Keratinocyte (primary cell): ENCODE measurements at regions not wholly inside any gene's neighbourhood (a gene's known extent, or its start where the extent isn't known, plus 50 kb on each side); places are given as distances from the start of the nearest gene placed in this dataset.

Experiments
- DNase-seq: peaks from one replicate; pipeline ENCODE4 v3.0.0-alpha.2; 2011; ENCODE audit warnings: low read depth, missing footprints, low spot score
- FAIRE-seq: peaks from 2 replicates; lab custom pipeline; 2011; peaks lifted over from hg19 to GRCh38; lab: Jason Lieb, UNC
- H2AFZ ChIP-seq: 2 replicates; pipeline ENCODE4 v1.6.0; 2012; ENCODE audit warnings: low read length, control low read depth, inconsistent platforms; ENCODE audit not compliant: control insufficient read depth
- H3K27ac ChIP-seq: 2 replicates; pipeline ENCODE4 v1.5.1; 2011; ENCODE audit warnings: low read length; ENCODE audit not compliant: control insufficient read depth, insufficient read depth
- H3K27me3 ChIP-seq: 3 replicates; pipeline ENCODE4 v1.6.0; 2011; ENCODE audit warnings: low read length; ENCODE audit not compliant: control insufficient read depth, insufficient read depth; ENCODE audit errors: extremely low read depth
- H3K36me3 ChIP-seq, 2 experiments: 2 replicates in 1 of 2; 3 replicates in 1 of 2; pipeline ENCODE4 v1.5.1; 2011; ENCODE audit warnings: low read length in 2 of 2, mild to moderate bottlenecking in 1 of 2; ENCODE audit not compliant: control insufficient read depth in 2 of 2, insufficient read depth in 2 of 2; ENCODE audit errors: extremely low read depth in 1 of 2
- H3K4me1 ChIP-seq: 3 replicates; pipeline ENCODE4 v1.5.1; 2011; ENCODE audit warnings: low read length; ENCODE audit not compliant: control insufficient read depth, insufficient read depth; ENCODE audit errors: extremely low read depth
- H3K4me2 ChIP-seq: 3 replicates; pipeline ENCODE4 v1.6.0; 2011; ENCODE audit warnings: low read depth, low read length; ENCODE audit not compliant: control insufficient read depth, insufficient read depth; ENCODE audit errors: extremely low read depth
- H3K4me3 ChIP-seq, 3 experiments: fragments of 200-600 bp in 1 of 3; sonication (generic) in 1 of 3; 2 replicates in 2 of 3; 3 replicates in 1 of 3; pipeline ENCODE4 v1.5.1; 2011 to 2016; ENCODE audit warnings: low read length in 3 of 3, mild to moderate bottlenecking in 3 of 3, control low read depth in 2 of 3, inconsistent platforms in 1 of 3, low read depth in 1 of 3, mixed read lengths in 1 of 3, mixed run types in 1 of 3, moderate library complexity in 1 of 3; ENCODE audit not compliant: control insufficient read depth in 2 of 3, insufficient read depth in 2 of 3; ENCODE audit errors: extremely low read depth in 1 of 3
- H3K79me2 ChIP-seq: 2 replicates; pipeline ENCODE4 v1.6.0; 2012; ENCODE audit warnings: low read length; ENCODE audit not compliant: control insufficient read depth, insufficient read depth
- H3K9ac ChIP-seq: 3 replicates; pipeline ENCODE4 v1.6.0; 2011; ENCODE audit warnings: low read length; ENCODE audit not compliant: control insufficient read depth, insufficient read depth; ENCODE audit errors: extremely low read depth
- H3K9me1 ChIP-seq: 3 replicates; pipeline ENCODE4 v1.6.0; 2011; ENCODE audit warnings: low read length; ENCODE audit not compliant: control insufficient read depth, insufficient read depth; ENCODE audit errors: extremely low read depth
- H3K9me3 ChIP-seq: 2 replicates; pipeline ENCODE4 v1.5.1; 2012; ENCODE audit warnings: low read depth, low read length; ENCODE audit not compliant: control insufficient read depth
- H4K20me1 ChIP-seq: 3 replicates; pipeline ENCODE4 v1.6.0; 2011; ENCODE audit warnings: low read length; ENCODE audit not compliant: control insufficient read depth, insufficient read depth; ENCODE audit errors: extremely low read depth
- CTCF ChIP-seq, 3 experiments: IDR thresholded peaks in 1 of 3; conservative IDR thresholded peaks in 1 of 3; optimal IDR thresholded peaks in 1 of 3; 2 replicates in 2 of 3; 3 replicates in 1 of 3; pipeline versions ENCODE3 to v1.5.1; 2011; ENCODE audit warnings: low read length in 3 of 3, mild to moderate bottlenecking in 3 of 3, moderate library complexity in 2 of 3, control low read depth in 1 of 3, inconsistent platforms in 1 of 3; ENCODE audit not compliant: insufficient read depth in 2 of 3; ENCODE audit errors: extremely low read depth in 1 of 3
- EZH2 ChIP-seq: IDR thresholded peaks from one replicate; pipeline ENCODE4 v1.6.1; 2012; ENCODE audit warnings: inconsistent platforms, mild to moderate bottlenecking, low read length, moderate library complexity
- dilution Hi-C: fragments of 300-500 bp; cut with MboI; formaldehyde crosslinking; loops from one replicate; pipeline ENCODE4 v1.7.0; 2020; ENCODE audit warnings: low sequenced_read_pairs; ENCODE audit not compliant: extremely low pct_ligation_motif_present

GRCh38 chr3:194961571-194961970 is 275.9 kb downstream of the FAM43A start:
- TF ChIP-seq EZH2 (no peak), CTCF (optimal IDR thresholded peaks at IDR 0.05 in 1 of 3, IDR thresholded peaks at IDR 0.05 in 1 of 3, conservative IDR thresholded peaks at IDR 0.05 in 1 of 3; ENCODE audit: extremely low read depth in 1 of 3, insufficient read depth in 2 of 3, low read length in 3 of 3) (no peak)
- FAIRE-seq = no peak
- H3K9ac ChIP-seq = no peak overlapping the region
- H3K27me3 ChIP-seq = no peaks in the 10 kb centered on the region
- H3K27ac ChIP-seq = no peak overlapping the region
- no peaks in the 10 kb centered on the region for H3K36me3 ChIP-seq
- dilution Hi-C loops = no loop called here
- H3K9me1 ChIP-seq = no peaks in the 10 kb centered on the region
- no peaks in the 10 kb centered on the region for H4K20me1 ChIP-seq
- no peak overlapping the region for H2AFZ ChIP-seq
- H3K4me3 ChIP-seq = no peak overlapping the region
- H3K9me3 ChIP-seq = no peaks in the 10 kb centered on the region
- no peaks in the 10 kb centered on the region for H3K79me2 ChIP-seq
- no peak overlapping the region for H3K4me2 ChIP-seq
- DNase-seq = no peak
- H3K4me1 ChIP-seq = no peaks in the 10 kb centered on the region

- Histone ChIP-seq H3K4me3 (no peak overlapping the region), H4K20me1 (no peaks in the 10 kb centered on the region), H3K9ac (no peak overlapping the region), H3K79me2 (no peaks in the 10 kb centered on the region), H2AFZ (no peak overlapping the region), H3K27ac (no peak overlapping the region), H3K27me3 (no peaks in the 10 kb centered on the region), H3K4me1 (no peaks in the 10 kb centered on the region), H3K4me2 (no peak overlapping the region), H3K9me3 (no peaks in the 10 kb centered on the region), H3K36me3 (no peaks in the 10 kb centered on the region), H3K9me1 (no peaks in the 10 kb centered on the region)
- FAIRE-seq (no peak), DNase-seq (no peak)
- dilution Hi-C loops = no loop called here
- TF ChIP-seq EZH2 = no peak
- TF ChIP-seq CTCF (optimal IDR thresholded peaks at IDR 0.05 in 1 of 3, IDR thresholded peaks at IDR 0.05 in 1 of 3, conservative IDR thresholded peaks at IDR 0.05 in 1 of 3; ENCODE audit: extremely low read depth in 1 of 3, insufficient read depth in 2 of 3, low read length in 3 of 3) = no peak
Observed at GRCh38 chr3:194962056-194962455, 276.4 kb downstream of the FAM43A start.
